GM21528 (cell line): ENCODE measurements at regions not wholly inside any gene's neighbourhood (a gene's known extent, or its start where the extent isn't known, plus 50 kb on each side); places are given as distances from the start of the nearest gene placed in this dataset.

ENCODE experiments used
- ATAC-seq: cut with Tn5 transposase; IDR thresholded peaks from one replicate; pipeline ENCODE4 v1.9.1; 2021; ENCODE audit warnings: mild to moderate bottlenecking, moderate library complexity; ENCODE audit not compliant: unreplicated experiment, low FRiP score

DNA sequence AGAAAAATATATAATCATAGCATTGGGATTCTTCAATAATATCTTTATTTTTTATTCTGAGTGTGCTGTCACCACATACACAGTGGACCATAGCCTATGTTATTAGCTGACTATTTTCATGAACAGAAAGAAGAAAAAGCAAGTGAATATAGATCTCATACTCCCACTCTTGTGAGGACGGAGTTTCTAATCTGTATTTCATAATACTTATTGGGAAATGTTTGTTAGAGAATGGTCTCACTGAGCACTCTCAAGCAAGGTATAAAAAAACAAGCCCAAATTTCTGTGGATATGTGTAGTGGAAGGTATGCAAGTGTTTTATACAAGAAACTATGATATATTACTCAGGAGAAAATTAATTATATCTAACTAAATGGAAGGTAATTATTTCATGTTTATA, 1218.1 kb downstream of the SLITRK1 start:
- ATAC-seq, result no peak

DNA sequence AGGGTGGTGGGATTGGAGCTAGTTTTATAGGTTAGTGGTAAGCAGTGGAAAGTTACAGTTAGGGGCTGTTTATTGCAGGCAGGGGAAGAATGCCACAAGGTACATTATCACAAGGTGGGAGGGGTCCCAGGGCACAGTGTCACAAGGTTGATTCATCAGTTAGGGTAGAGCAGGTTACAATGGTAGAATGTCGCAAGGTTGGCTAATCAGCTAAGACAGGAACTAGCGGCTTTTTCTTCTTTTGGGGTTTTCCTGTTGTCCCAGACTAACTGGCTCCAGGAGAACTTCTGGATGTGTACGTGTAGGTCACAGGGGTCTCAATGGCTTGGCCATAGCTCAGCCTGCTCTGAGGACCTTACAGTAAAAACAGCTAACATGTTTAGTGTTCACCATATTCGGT, 1221.1 kb downstream of the SLITRK1 start:
- no peak for ATAC-seq

DNA sequence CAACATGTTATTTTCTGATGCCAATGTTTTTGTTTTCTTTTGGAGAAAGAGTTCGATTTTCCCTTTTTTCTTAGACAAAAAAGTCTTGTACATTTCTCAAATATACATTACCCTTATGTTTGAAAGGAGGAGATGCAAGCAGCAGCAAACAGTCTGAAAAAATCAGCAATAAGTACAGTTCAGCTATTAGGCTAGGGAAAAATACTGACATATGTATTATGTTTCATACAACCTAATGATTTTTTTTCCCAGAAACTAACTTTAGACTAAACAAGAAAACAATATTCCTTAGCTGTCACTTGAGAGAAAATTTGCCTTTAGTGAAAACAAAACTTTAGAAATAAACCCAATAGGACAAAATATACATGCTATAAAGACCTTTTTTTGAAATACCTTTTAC, 1223.5 kb downstream of the SLITRK1 start:
- no peak for ATAC-seq

DNA sequence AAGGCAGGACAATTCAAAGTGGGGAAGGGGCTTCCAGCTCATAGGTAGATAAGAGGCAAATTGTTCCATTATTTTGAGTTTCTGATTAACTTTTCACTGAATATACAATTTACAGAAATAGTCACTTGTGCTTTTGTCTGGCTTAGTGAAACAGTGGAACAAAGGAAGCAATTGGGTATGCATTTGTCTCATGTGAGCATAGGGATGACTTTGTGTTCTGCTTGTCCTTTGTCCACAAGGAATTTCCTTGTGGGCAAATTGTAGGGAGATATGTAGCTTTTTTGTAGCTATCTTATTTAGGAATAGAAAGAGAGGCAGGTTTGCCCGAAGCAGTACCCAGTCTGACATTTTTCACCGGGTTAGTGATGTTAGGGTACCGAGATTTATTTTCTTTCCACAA, 1224.8 kb downstream of the SLITRK1 start:
- no peak for ATAC-seq

DNA sequence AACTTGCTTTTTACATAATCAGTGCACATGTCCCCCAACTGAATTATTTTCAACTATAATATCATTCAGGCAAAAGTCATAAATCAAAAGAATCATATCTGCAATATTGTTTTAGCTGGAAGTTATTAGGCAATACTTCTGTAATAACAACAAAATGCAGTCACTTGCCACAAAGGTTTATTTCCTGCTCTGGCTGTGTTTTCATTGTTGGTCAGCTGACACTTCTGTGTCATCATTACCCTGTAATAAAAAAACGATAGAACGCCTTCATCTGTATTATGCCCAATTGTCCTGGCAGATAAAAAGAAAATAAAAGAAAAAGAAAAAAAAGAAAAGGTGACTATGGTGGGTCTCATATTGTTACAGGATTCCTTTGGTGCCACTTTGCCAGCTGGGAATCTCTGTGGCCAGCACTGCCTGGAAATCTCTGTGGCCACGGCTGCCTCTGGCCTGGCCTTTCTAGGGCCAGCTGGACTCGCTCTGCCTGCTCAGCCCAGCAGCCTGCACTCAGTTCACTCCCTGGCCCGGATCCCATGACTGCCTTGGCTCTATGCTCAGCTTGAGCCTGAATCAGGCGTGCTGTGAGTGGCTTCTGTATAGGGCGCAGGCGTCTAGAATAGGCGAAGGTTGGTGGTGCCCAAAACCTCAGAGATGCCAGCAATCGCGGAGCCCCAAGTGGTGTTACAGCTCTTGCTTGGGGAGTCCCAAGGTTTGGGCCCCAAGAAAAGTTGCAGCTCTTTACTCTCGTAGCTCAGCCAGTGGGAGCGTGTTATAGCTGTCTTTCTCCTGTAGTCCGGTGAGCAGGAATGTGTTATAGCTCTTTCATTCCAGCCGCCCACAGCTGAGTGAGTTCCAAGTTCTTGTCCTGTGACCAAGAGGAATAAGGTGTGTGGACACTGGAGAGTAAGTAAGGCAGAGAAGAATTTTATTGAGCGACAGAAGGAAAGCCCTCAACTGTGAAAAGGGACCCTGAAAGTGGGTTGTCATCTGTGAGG, 1227.1 kb downstream of the SLITRK1 start:
- ATAC-seq, result no peak

DNA sequence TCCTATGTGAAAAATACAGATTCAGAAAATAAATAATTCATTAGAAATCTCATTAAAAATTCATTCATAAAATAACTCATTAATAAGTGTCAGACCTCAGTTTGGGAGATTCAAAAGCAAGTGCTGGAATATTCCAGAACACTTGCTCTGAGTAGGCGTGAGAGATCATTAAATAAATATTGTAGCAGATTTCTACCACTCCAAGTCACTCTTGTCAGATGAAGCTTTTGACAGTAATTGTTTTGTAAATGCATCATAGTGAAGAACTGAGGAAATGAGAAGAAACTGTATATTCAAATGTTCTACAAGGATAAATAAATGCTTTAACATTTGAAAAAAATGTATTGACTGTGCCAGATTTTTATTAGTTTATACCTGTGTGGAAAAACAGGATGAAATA, 1228.1 kb downstream of the SLITRK1 start:
- ATAC-seq, result no peak

DNA sequence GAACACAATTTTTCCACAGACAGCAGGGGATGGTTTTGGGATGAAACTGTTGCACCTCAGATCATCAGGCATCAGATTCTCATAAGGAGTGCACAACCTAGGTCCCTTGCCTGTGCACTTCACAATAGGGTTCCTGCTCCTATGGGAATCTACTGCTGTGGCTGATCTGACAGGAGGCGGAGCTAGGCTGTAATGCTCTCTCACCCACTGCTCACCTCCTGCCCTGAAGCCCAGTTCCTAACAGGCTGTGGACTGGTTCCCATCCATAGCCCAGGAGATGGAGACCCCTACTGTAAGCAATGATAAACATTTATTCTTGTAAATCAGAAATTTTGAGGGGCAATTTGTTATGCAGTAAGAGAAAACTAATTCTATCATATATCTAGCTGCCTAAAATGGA, 1234.7 kb downstream of the SLITRK1 start:
- ATAC-seq, result no peak

DNA sequence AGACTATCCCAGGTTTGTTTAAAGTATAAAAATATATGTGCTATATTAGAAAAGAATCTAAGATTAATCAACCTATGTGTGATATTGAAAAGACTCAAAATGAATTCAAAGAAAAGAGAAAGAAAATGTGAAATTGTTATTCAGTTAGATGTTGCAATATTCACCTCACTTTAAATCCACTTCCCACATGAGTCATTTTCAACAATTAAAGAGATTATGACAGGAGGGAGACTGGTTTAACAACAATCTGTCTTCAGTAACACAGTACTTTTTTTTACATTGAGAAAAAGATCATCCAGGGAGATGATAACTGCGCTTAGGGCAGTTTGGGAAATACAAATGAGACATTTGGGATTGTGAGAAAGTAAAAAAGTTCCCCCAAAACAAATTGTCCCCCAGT, 1246.2 kb downstream of the SLITRK1 start:
- no peak for ATAC-seq

DNA sequence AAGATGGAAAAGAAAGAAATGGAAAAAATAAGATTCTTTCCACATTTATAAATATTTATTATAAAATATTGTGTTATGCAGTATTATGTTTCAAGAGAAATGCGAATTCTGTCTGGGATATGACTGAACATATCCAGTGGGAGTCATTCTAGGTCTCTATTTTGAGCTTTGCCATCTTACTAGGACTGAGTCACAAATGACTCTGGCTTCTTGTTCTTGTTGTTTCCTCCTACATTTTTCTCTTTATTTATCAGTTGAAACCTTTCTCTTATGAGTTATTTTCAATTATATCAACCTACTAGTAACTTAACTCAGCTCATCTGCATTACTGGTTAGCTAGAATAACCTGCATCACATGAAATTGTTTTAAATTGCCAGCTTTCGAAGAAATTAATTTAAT, 1247.3 kb downstream of the SLITRK1 start:
- ATAC-seq, result no peak

DNA sequence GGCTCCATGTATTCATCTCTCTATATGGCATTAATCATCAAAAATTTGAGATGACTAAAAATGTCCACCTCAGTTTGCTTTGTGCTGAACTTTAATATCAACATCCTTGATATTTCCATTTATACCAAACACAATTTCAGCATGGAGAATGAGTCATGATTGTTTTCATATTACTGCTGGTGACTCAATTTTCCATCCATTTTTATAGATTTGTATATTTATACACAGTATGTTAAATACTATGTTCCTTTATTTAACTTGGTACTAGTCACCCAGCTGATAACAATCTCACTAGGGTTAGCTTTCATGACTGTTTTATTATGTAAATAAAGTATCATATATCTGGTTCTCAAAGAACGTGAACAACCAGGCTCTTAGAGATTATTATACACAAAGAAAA, 1255.1 kb downstream of the SLITRK1 start:
- no peak for ATAC-seq

DNA sequence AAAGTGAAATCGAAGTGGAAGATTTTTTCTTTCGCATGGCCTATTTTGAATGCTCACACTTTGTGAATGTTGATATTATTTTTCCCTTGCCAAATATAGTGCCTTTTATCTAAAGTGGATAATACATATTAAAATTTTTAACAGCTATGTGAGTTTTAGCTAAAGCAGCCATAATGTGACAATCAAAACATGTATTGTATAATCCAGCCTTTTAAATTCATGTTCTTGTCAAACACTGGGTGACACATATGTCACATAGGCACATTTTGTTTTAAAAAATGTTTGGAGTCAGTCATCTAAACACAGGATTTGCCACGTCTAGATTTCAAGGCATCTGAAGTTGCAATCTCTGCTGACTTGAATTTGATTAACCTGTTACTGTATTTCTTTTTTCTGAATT, 1256.6 kb downstream of the SLITRK1 start:
- no peak for ATAC-seq

DNA sequence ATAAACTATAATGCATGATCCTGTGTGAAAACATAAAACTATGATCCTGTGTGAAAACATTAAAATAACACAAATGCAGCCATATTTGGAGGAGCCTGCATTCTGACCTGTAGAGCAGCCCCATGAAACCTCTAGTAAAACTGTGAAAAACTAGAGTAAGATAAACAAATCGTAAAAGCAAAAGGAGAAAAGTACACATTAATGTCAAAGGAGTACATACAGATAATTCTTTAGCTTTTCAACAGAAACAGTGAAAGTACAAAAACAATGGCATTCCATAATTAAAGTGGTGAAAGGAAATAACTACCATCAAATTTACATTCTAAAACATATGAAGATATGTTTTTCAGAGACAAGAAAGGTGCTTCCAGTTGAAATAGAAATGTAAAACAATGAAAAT, 1267.2 kb downstream of the SLITRK1 start:
- no peak for ATAC-seq

DNA sequence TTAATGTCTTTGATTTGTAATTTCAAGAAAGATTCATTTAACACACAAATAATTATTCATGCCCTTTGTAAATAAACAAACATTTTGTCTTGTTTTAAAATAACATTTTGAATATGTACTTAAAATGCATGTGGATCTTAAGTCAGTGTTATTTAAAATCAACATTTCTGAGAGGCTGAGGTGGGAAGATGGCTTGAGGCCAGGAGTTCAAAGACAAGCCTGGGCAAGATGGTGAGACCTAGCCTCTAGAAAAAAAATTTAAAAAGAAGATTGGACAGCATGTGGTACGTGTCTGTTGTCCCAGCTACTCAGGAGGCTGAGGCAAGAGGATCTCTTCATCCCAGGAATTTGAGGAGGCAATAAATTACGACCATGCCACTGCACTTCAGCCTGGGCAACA, 1268.2 kb downstream of the SLITRK1 start:
- ATAC-seq, result no peak

DNA sequence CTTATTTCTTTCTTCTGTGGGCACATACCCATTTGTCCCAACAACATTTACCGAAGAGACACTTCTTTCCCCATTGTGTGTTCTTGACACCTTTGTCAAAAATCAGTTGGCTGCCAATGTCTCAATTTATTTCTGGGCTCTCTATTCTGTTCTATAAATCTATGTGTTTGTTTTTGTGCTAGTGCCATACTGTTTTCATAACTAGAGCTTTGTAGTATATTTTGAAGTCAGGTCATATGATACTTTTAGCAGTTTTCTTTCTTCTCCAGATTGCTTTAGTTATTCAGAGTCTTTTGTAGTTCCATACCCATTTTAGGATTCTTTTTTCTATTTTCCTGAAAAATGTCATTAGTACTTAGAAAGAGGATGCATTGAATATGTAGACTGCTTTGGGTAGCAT, 1276.3 kb downstream of the SLITRK1 start:
- ATAC-seq, result no peak

DNA sequence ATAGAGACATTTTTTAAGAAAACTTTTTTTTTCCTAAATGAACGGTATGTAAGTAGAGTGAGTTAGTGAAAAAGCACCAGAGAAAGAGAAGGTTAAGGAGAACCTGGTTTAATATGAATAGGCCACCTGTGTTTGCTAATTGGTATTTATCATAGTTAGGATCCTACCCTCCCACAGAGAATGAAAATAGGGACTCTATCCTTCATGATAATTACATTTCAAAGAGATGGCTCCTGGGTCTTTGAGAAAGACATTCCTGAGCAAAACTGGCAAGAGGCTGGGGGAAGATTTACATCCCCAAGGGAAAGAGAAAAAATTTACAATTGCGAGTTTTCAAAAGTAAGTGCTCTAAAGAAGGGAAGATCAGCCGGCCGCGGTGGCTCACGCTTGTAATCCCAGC, 1284.5 kb downstream of the SLITRK1 start:
- no peak for ATAC-seq

DNA sequence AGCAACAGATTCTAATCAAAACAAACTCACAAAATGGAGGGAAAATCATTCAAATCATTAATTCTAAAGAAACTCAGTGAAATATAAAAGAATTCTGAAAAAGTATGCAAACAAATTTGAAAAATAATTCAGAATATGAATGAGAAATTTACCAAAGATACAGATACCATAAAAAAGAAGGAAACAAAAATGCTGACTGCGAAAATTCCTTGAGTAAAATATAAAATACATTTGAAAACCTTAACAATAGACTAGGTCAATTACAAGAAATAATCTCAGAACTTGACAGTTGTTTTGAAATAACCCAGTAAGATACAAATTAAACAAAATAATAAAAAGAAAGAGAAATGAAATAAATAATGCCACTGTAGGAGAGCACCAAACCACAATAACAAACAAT, 1289.0 kb downstream of the SLITRK1 start:
- no peak for ATAC-seq

DNA sequence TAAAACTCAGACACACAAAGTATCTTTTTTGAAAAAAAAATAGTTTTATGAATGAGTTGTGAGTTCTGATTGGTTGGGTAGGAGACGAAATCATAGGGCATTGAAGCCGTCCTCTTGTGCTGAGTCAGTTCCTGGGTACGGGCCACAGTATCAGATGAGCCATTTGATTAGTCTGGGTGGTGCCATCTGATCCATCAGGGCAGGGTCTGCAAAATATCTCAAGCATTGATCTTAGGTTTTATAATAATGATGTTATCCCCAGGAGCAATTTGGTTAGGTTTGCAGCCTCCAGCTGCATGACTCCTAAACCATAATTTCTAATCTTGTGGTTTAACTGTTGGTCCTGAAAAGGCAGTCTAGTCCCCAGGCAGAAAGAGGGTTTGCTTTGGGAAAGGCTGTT, 1310.6 kb downstream of the SLITRK1 start:
- no peak for ATAC-seq

DNA sequence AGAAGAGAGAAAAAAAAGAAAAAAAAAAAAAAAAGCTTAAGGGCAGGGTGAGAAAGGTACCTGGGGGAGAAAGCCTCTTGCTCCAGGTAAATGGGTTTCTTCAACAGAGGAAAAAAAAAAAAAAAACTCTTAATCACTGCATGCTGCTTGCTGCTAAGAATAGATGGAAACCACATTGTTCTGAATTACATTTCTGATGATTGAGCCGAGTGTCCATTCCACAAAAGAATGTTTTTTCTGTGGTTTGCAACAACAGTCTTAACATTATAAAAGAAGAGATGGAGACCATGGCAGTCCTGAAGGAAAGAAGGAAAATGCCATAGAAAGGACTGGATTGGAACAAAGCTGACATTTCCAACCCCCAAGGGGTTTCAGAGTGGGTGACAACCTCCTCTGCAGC, 1312.7 kb downstream of the SLITRK1 start:
- ATAC-seq, result no peak

DNA sequence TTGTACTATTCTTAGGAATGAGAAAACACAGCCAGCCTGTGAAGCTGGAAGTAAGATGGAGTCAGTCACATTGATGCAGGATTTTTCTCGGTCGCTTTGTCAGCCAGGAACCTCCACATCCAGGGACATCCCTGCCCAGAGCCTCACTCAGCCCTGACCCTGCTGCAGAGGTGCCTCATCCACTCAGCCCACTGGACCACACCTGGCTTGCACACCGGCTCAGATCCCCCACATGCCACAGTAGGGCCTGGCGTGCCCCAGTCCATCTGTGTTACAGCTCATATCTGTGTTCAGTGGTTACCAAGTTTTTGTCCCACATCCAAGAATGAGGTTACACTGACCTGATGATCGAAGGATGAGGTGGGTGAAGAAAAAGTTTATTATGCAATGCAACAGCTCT, 1315.4 kb downstream of the SLITRK1 start:
- no peak for ATAC-seq

DNA sequence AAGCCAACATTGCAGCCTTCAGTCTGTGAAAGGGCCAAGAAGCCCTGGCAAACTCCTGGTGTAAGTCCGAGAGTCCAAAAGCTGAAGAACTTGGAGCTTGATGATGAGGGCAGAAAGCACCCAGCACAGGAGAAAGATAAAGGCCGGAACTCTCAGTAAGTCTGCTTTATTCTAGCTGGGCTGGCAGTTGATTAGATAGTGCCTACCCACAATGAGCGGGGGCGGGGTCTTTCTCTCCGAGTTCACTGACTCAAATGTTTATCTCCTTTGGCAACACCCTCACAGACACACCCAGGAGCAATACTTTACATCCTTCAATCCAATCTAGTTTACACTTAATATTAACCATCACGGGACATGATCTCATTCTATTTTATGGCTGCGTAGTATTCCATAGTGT, 1317.1 kb downstream of the SLITRK1 start:
- no peak for ATAC-seq

DNA sequence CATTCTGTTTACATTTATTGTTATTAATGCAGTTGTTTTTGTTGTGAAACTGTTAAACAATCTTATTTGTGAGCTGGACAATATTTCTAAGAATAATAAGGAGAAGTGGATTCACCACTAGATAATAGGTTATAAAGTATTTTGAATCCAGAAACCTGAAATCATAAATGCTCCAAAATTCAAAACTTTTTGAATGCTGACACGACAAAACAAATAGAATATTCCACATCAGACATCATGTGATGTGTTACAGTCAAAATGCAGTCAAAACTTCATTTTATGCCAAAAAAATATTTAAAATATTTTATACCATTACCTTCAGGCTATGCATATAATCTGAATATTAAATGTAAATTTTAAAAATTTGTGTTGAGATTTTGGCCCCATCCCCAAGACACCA, 1321.4 kb downstream of the SLITRK1 start:
- no peak for ATAC-seq

DNA sequence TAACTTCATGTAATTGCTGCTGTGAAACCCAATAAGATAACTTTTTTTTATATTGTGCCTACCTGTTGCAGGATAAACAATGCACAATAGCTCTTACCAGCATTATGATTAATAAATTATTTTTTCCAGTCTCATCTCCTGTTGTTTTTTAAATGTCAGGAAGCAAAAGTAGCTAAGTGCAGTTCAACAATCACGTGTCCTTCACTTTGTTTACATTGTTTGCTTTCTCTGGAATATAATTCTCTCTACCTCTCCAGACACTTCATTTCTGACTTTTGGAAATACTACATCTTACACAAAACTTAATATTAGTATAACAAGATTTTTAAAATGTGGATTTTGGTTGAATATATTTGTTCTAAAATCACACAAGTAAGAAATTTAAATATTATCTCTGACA, 1359.4 kb downstream of the SLITRK1 start:
- ATAC-seq, result no peak
